Heart left ventricle (tissue), 13 donors: ENCODE measurements at regions not wholly inside any gene's neighbourhood (a gene's known extent, or its start where the extent isn't known, plus 50 kb on each side); places are given as distances from the start of the nearest gene placed in this dataset.

Experiments used
- POLR2A ChIP-seq, 2 donors: fragments of 450-650 bp; IDR thresholded peaks; one replicate each; pipeline ENCODE4 v1.6.1; 2017; ENCODE audit warnings: antibody characterized with exemption in 2 of 2, mild to moderate bottlenecking in 2 of 2, moderate library complexity in 2 of 2
- TF ChIP-seq, protein P1 (sequence below), 12 donors: fragments of 200-600 bp; sonication (generic) in 4 of 12; IDR thresholded peaks; one replicate each; pipeline versions ENCODE4 v1.5.0 to v1.8.0; 2018 to 2022; ENCODE audit warnings: antibody characterized with exemption in 12 of 12, mild to moderate bottlenecking in 5 of 12
- donor health status: ischemic (EF 13 %, LVEDD 7.1; RV severe dilation, severe dysfunction).
- donor health status: DM: no; HTN: yes; CAD: no.
- donor health status: DM: no; HTN: no; CAD: no.
- donor health status: ischemic (EF 25% LVEDD 6.9; RV normal size, moderate dysfunction).
- donor health status: ischemic (EF 25% LVEDD 5.7; RV mildly dilated, moderate dysfunction).
- donor health status: ischemic (EF 35%, LVEDD 5.7; RV mildly dilated, moderate dysfunction).
- donor health status: nonischemic (EF 11% LVEDD 7.7; RV severe dilation, severe dysfunction).
- donor health status: DM: yes; HTN: yes; CAD: no.
- donor health status: PGD.
- donor health status: ischemic (EF 29% LVEDD 5.4; RV normal size, mild dysfunction).
- donor health status: nonischemic (EF 23%, LVEDD 6.1; RV moderate dilation, normal function).

DNA sequence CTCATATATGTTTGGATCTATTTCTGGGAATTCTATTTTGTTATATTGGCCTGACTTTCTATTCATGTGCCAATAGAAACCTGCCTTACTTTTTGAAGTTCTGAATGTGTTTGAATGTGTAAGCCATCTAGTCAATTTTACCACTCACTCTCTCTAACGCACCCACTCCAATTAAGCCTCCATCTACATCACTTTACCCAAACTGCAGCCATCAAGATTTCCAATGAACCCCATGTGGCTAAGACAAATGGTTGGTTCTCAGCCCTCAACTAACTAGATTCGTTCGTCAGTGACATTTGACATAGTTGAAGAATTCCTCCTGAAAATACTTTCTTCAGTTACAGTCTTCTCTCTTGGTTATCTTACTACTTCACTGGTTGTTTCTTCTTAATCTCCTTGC, 137.3 kb upstream of the FSHR start:
- TF ChIP-seq, protein P1, sequence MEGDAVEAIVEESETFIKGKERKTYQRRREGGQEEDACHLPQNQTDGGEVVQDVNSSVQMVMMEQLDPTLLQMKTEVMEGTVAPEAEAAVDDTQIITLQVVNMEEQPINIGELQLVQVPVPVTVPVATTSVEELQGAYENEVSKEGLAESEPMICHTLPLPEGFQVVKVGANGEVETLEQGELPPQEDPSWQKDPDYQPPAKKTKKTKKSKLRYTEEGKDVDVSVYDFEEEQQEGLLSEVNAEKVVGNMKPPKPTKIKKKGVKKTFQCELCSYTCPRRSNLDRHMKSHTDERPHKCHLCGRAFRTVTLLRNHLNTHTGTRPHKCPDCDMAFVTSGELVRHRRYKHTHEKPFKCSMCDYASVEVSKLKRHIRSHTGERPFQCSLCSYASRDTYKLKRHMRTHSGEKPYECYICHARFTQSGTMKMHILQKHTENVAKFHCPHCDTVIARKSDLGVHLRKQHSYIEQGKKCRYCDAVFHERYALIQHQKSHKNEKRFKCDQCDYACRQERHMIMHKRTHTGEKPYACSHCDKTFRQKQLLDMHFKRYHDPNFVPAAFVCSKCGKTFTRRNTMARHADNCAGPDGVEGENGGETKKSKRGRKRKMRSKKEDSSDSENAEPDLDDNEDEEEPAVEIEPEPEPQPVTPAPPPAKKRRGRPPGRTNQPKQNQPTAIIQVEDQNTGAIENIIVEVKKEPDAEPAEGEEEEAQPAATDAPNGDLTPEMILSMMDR (IDR thresholded peaks at IDR 0.05), result no peak
- no peak for TF ChIP-seq POLR2A (IDR thresholded peaks at IDR 0.05)
